K562 (cell line): ENCODE measurements at regions not wholly inside any gene's neighbourhood (a gene's known extent, or its start where the extent isn't known, plus 50 kb on each side); places are given as distances from the start of the nearest gene placed in this dataset.

ENCODE experiments used
- ATAC-seq: fragments of 200-7000 bp; cut with Tn5 transposase; 3 replicates; pipeline ENCODE4 v1.9.1; 2020; ENCODE audit warnings: moderate library complexity
- BruUV-seq: library from RNA; stranded (reverse); fragments of 400-500 nt; replicated peaks from 2 replicates; lab custom pipeline; 2021; lab: Mats Ljungman, UMichigan
- CTCF ChIA-PET: fragments of 300-600 bp; formaldehyde crosslinking; extraction: SDS; loops from one replicate; lab custom pipeline; 2021; ENCODE audit warnings: low intra/inter-chr PET ratio; lab: Yijun Ruan, JAX
- POLR2A ChIA-PET: fragments of 300-600, 350-650 bp; sonication (Branson Sonifier 250); formaldehyde crosslinking; extraction: SDS; loops from one replicate; lab custom pipeline; 2021; ENCODE audit warnings: antibody characterized with exemption, inconsistent platforms; lab: Yijun Ruan, JAX
- DNase-seq, 4 experiments: peaks; one replicate each; pipeline versions ENCODE4 v3.0.0 to v3.0.0-alpha.2; 2011 to 2018; ENCODE audit warnings: low spot score in 3 of 4, mixed read lengths in 3 of 4; ENCODE audit errors: extremely low read depth in 1 of 4
- FAIRE-seq: peaks from 2 replicates; lab custom pipeline; 2011; peaks lifted over from hg19 to GRCh38; lab: Jason Lieb, UNC
- H2AFZ ChIP-seq: 2 replicates; pipeline ENCODE4 v1.6.0; 2011; ENCODE audit warnings: low read depth, low read length, control low read depth, inconsistent platforms
- H3K27ac ChIP-seq: fragments of 200-600 bp; 3 replicates; pipeline ENCODE4 v1.8.0; 2011; ENCODE audit warnings: low read depth, mild to moderate bottlenecking, control low read depth, inconsistent platforms, low read length, moderate library complexity, mixed read lengths; ENCODE audit errors: extremely low read depth
- H3K27me3 ChIP-seq, 2 experiments: fragments of 300-600 bp in 1 of 2; 2 replicates in 1 of 2; 3 replicates in 1 of 2; pipeline versions ENCODE4 v1.6.0 to v1.8.0; 2011; ENCODE audit warnings: inconsistent platforms in 2 of 2, low read length in 2 of 2, mild to moderate bottlenecking in 1 of 2, mixed read lengths in 1 of 2, moderate library complexity in 1 of 2; ENCODE audit not compliant: control insufficient read depth in 2 of 2, insufficient read depth in 2 of 2
- H3K36me3 ChIP-seq: fragments of 300-600 bp; 3 replicates; pipeline ENCODE4 v1.8.0; 2011; ENCODE audit warnings: mild to moderate bottlenecking, low read length, inconsistent platforms; ENCODE audit not compliant: control insufficient read depth, insufficient read depth
- H3K4me1 ChIP-seq, 2 experiments: fragments of 200-600 bp in 1 of 2; replicated peaks in 1 of 2; 2 replicates in 1 of 2; 3 replicates in 1 of 2; pipeline versions ENCODE4 v1.5.1 to v1.8.0; 2011; ENCODE audit warnings: inconsistent platforms in 2 of 2, low read length in 2 of 2, mild to moderate bottlenecking in 1 of 2, mixed read lengths in 1 of 2, moderate library complexity in 1 of 2; ENCODE audit not compliant: control insufficient read depth in 2 of 2, insufficient read depth in 2 of 2
- H3K4me2 ChIP-seq: 2 replicates; pipeline ENCODE4 v1.6.1; 2011; ENCODE audit warnings: low read length, control low read depth, inconsistent platforms, mixed read lengths; ENCODE audit not compliant: insufficient read depth
- H3K4me3 ChIP-seq: fragments of 200-600 bp; sonication (generic), shearing (Covaris generic); 2 replicates; pipeline ENCODE4 v1.5.1; 2016; ENCODE audit warnings: control low read depth, inconsistent platforms
- H3K79me2 ChIP-seq: fragments of 200-600 bp; 3 replicates; pipeline ENCODE4 v1.8.0; 2011; ENCODE audit warnings: low read length, inconsistent platforms; ENCODE audit not compliant: control insufficient read depth, insufficient read depth
- H3K9ac ChIP-seq, 2 experiments: 2 replicates each; pipeline versions ENCODE4 v1.6.0 to v1.6.1; 2011; ENCODE audit warnings: low read depth in 2 of 2, low read length in 2 of 2, control low read depth in 1 of 2, inconsistent platforms in 1 of 2, mild to moderate bottlenecking in 1 of 2, mixed read lengths in 1 of 2; ENCODE audit not compliant: insufficient read depth in 1 of 2
- H3K9me1 ChIP-seq: one replicate; pipeline ENCODE4 v1.6.0; 2011; ENCODE audit warnings: inconsistent platforms, mild to moderate bottlenecking, low read length, moderate library complexity; ENCODE audit not compliant: control insufficient read depth, insufficient read depth
- H3K9me3 ChIP-seq: replicated peaks from 2 replicates; pipeline ENCODE4 v1.5.1; 2011; ENCODE audit warnings: low read depth, low read length, inconsistent platforms; ENCODE audit not compliant: control insufficient read depth, insufficient read depth
- H4K20me1 ChIP-seq: replicated peaks from 2 replicates; pipeline ENCODE4 v1.6.1; 2011; ENCODE audit warnings: low read length, inconsistent platforms, mixed read lengths; ENCODE audit not compliant: control insufficient read depth, insufficient read depth
- BHLHE40 ChIP-seq: IDR thresholded peaks from 2 replicates; pipeline ENCODE4 v1.6.1; 2011; ENCODE audit warnings: low read length, improper control_type of control experiment
- CEBPZ ChIP-seq: fragments of 150-350 bp; IDR thresholded peaks from 2 replicates; pipeline ENCODE4 v1.6.1; 2014; ENCODE audit warnings: low read depth, mild to moderate bottlenecking, low read length, borderline replicate concordance
- CREB1 ChIP-seq, 2 experiments: sonication (generic) in 1 of 2; formaldehyde crosslinking in 1 of 2; IDR thresholded peaks; 2 replicates each; pipeline versions ENCODE4 v1.6.1 to v1.8.0; 2012 to 2022; ENCODE audit warnings: inconsistent platforms in 1 of 2, mild to moderate bottlenecking in 1 of 2, missing genetic modification reagents in 1 of 2, moderate library complexity in 1 of 2
- CREB3 ChIP-seq: fragments of 450-650 bp; conservative IDR thresholded peaks from 2 replicates; pipeline ENCODE4 v1.6.1; 2016; ENCODE audit warnings: missing genetic modification characterization, low read depth, mild to moderate bottlenecking, missing compliant biosample characterization, moderate library complexity
- E2F4 ChIP-seq: sonication (generic); formaldehyde crosslinking; IDR thresholded peaks from 2 replicates; pipeline ENCODE4 v1.8.0; 2022; ENCODE audit warnings: mild to moderate bottlenecking, low read depth, missing genetic modification reagents
- ETV1 ChIP-seq: fragments of 450-650 bp; conservative IDR thresholded peaks from 2 replicates; pipeline ENCODE4 v1.6.1; 2016; ENCODE audit warnings: missing genetic modification characterization, control low read depth, low read depth, missing compliant biosample characterization
- IRF1 ChIP-seq: sonication (generic); formaldehyde crosslinking; IDR thresholded peaks from 2 replicates; pipeline ENCODE4 v1.8.0; 2022; ENCODE audit warnings: missing genetic modification reagents, mild to moderate bottlenecking, borderline replicate concordance
- MCM5 ChIP-seq: fragments of 450-650 bp; IDR thresholded peaks from 2 replicates; pipeline ENCODE4 v1.6.1; 2016; ENCODE audit warnings: low read depth
- NFE2 ChIP-seq: IDR thresholded peaks from 2 replicates; pipeline ENCODE4 v1.6.1; 2014; ENCODE audit warnings: antibody characterized with exemption, low read depth
- PHTF2 ChIP-seq: fragments of 250-450 bp; sonication (Bioruptor Pico); IDR thresholded peaks from 2 replicates; pipeline ENCODE4 v1.5.0; 2021; ENCODE audit warnings: mild to moderate bottlenecking
- RBFOX2 ChIP-seq: fragments of 200-400 bp; formaldehyde crosslinking; IDR thresholded peaks from 2 replicates; pipeline ENCODE4 v1.6.1; 2017; ENCODE audit warnings: low read depth, mild to moderate bottlenecking, low read length, moderate library complexity
- THRAP3 ChIP-seq: fragments of 450-650 bp; IDR thresholded peaks from 2 replicates; pipeline ENCODE4 v1.6.1; 2016; ENCODE audit warnings: mild to moderate bottlenecking, inconsistent platforms, borderline replicate concordance
- ZBTB26 ChIP-seq: fragments of 450-650 bp; formaldehyde crosslinking; IDR thresholded peaks from 2 replicates; pipeline ENCODE4 v1.4.0; 2022; ENCODE audit warnings: missing genetic modification characterization
- in situ Hi-C: fragments of 300-500 bp; cut with MboI; formaldehyde crosslinking; loops from 4 replicates; pipeline ENCODE4 v1.15.0; 2018; ENCODE audit warnings: inconsistent platforms, mixed read lengths
- intact Hi-C: fragments of 100-400 bp; cut with micrococcal nuclease; formaldehyde crosslinking; loops from 2 replicates; pipeline ENCODE4 v1.14.2; 2022

GRCh38 chr3:104031598-104031997 is 1335.1 kb upstream of the ALCAM start (continued):
- TF ChIP-seq E2F4 (CRISPR knock-in tag) (no peak), PHTF2 (CRISPR knock-in tag) (no peak), NFE2 (no peak), BHLHE40 (no peak), MCM5 (no peak), CREB3 (no peak), CREB1 (IDR thresholded peaks at IDR 0.05) (no peak), CREB1 (CRISPR knock-in tag; IDR thresholded peaks at IDR 0.05) (no peak), ETV1 (no peak)

GRCh38 chr3:104032283-104032682 is 1334.4 kb upstream of the ALCAM start:
- Histone ChIP-seq H3K4me2 (no peak overlapping the region), H3K27me3 (no peaks in the 10 kb centered on the region), H4K20me1 (no peaks in the 10 kb centered on the region), H3K4me3 (no peak overlapping the region), H2AFZ (no peak overlapping the region), H3K4me1 (no peaks in the 10 kb centered on the region), H3K79me2 (no peaks in the 10 kb centered on the region), H3K27ac (no peak overlapping the region), H3K9me1 (no peaks in the 10 kb centered on the region), H3K9me3 (no peaks in the 10 kb centered on the region), H3K36me3 (no peaks in the 10 kb centered on the region), H3K9ac (no peak overlapping the region)
- intact Hi-C loops: no loop called here
- ATAC-seq: no peak
- BruUV-seq: no TSS peak
- FAIRE-seq: no peak
- ChIA-PET POLR2A (no interaction called here), CTCF (no interaction called here)
- in situ Hi-C loops: no loop called here
- no peak for DNase-seq
- no peak for TF ChIP-seq IRF1
- TF ChIP-seq RBFOX2: no peak
- no peak for TF ChIP-seq CEBPZ
- no peak for TF ChIP-seq THRAP3
- TF ChIP-seq ZBTB26 (CRISPR knock-in tag): no peak
